B cell (primary cell): ENCODE measurements at regions not wholly inside any gene's neighbourhood (a gene's known extent, or its start where the extent isn't known, plus 50 kb on each side); places are given as distances from the start of the nearest gene placed in this dataset.
A peak's percentile ranks its signal among the peaks of the same experiment; 100 is the strongest.

Experiments used
- ATAC-seq: fragments of 200-7000 bp; cut with Tn5 transposase; one replicate; pipeline ENCODE4 v1.10.0; 2021; ENCODE audit warnings: low read depth, mild to moderate bottlenecking, moderate number of reproducible peaks, moderate library complexity
- CTCF ChIA-PET: fragments of 350-600 bp; sonication (Branson Sonifier 250); formaldehyde crosslinking; loops from one replicate; lab custom pipeline; 2021; ENCODE audit warnings: antibody characterized with exemption, inconsistent platforms; lab: Charles Lee
- POLR2A ChIA-PET: fragments of 350-600 bp; sonication (Branson Sonifier 250); formaldehyde crosslinking; loops from one replicate; lab custom pipeline; 2021; ENCODE audit warnings: antibody characterized with exemption; lab: Charles Lee
- DNase-seq: peaks from one replicate; pipeline ENCODE4 v3.0.0; 2013
- H2AFZ ChIP-seq: 2 replicates; pipeline ENCODE4 v1.6.1; 2012; ENCODE audit warnings: mild to moderate bottlenecking, low read depth, low read length; ENCODE audit not compliant: insufficient read depth, poor library complexity, severe bottlenecking
- H3K27ac ChIP-seq, 2 donors: 1 replicate in 1 of 2; 2 replicates in 1 of 2; pipeline ENCODE4 v1.5.1; 2012 to 2013; ENCODE audit warnings: low read length in 2 of 2, mild to moderate bottlenecking in 2 of 2, moderate library complexity in 1 of 2
- H3K27me3 ChIP-seq, 4 experiments: fragments of 200-600 bp in 1 of 4; sonication (generic) in 1 of 4; replicated peaks in 1 of 4; 1 replicate in 2 of 4; 2 replicates in 2 of 4; pipeline versions ENCODE4 v1.6.1 to v1.7.0; 2013 to 2016; ENCODE audit warnings: low read length in 3 of 4, mild to moderate bottlenecking in 2 of 4, mixed read lengths in 1 of 4, moderate library complexity in 1 of 4; ENCODE audit not compliant: insufficient read depth in 4 of 4, control insufficient read depth in 3 of 4; ENCODE audit errors: control extremely low read depth in 1 of 4
- H3K36me3 ChIP-seq, 2 experiments: replicated peaks in 1 of 2; 1 replicate in 1 of 2; 2 replicates in 1 of 2; pipeline versions ENCODE4 v1.6.1 to v1.7.1; 2013; ENCODE audit warnings: low read length in 1 of 2; ENCODE audit not compliant: insufficient read depth in 2 of 2, control insufficient read depth in 1 of 2; ENCODE audit errors: control extremely low read depth in 1 of 2, extremely low read depth in 1 of 2
- H3K4me1 ChIP-seq, 2 donors: fragments of 200-600 bp in 1 of 2; sonication (generic) in 1 of 2; 1 replicate in 1 of 2; 2 replicates in 1 of 2; pipeline versions ENCODE4 v1.5.1 to v1.6.1; 2013 to 2017; ENCODE audit warnings: low read length in 2 of 2; ENCODE audit not compliant: control insufficient read depth in 2 of 2, insufficient read depth in 2 of 2
- H3K4me2 ChIP-seq: replicated peaks from 2 replicates; pipeline ENCODE3; 2012; ENCODE audit warnings: mild to moderate bottlenecking, low read depth, low read length; ENCODE audit not compliant: poor library complexity, severe bottlenecking
- H3K4me3 ChIP-seq, 5 experiments: fragments of 200-600 bp in 1 of 5; sonication (generic) in 1 of 5; 1 replicate in 3 of 5; 2 replicates in 2 of 5; pipeline versions ENCODE4 v1.5.1 to v1.7.0; 2011 to 2016; ENCODE audit warnings: low read length in 4 of 5, mild to moderate bottlenecking in 4 of 5, low read depth in 2 of 5, control low read depth in 1 of 5, moderate library complexity in 1 of 5; ENCODE audit not compliant: insufficient read depth in 1 of 5; ENCODE audit errors: control extremely low read depth in 1 of 5, extremely low read depth in 1 of 5
- H3K79me2 ChIP-seq: fragments of 200-600 bp; sonication (generic); one replicate; pipeline ENCODE4 v1.6.0; 2016; ENCODE audit warnings: low read length; ENCODE audit not compliant: control insufficient read depth, insufficient read depth
- H3K9ac ChIP-seq: fragments of 200-600 bp; sonication (generic); 2 replicates; pipeline ENCODE4 v1.6.1; 2017; ENCODE audit warnings: mild to moderate bottlenecking, low read length, moderate library complexity
- H3K9me3 ChIP-seq, 3 donors: one replicate each; pipeline versions ENCODE4 v1.6.1 to v1.7.1; 2013; ENCODE audit warnings: low read length in 2 of 3; ENCODE audit not compliant: control insufficient read depth in 2 of 3, insufficient read depth in 1 of 3; ENCODE audit errors: control extremely low read depth in 1 of 3
- H4K20me1 ChIP-seq: 2 replicates; pipeline ENCODE4 v1.6.0; 2012; ENCODE audit warnings: mild to moderate bottlenecking, low read length; ENCODE audit not compliant: insufficient read depth, control insufficient read depth, poor library complexity, severe bottlenecking
- H3K27ac Mint-ChIP-seq: one replicate; pipeline ENCODE4 v1.8.0; 2021; ENCODE audit warnings: mixed read lengths
- H3K27me3 Mint-ChIP-seq: one replicate; pipeline ENCODE4 v1.8.0; 2021; ENCODE audit warnings: mixed read lengths
- H3K4me1 Mint-ChIP-seq: one replicate; pipeline ENCODE4 v1.8.0; 2021; ENCODE audit warnings: mixed read lengths
- H3K4me3 Mint-ChIP-seq: one replicate; pipeline ENCODE4 v1.8.0; 2021; ENCODE audit warnings: mixed read lengths
- H3K9me3 Mint-ChIP-seq: one replicate; pipeline ENCODE4 v1.8.0; 2022; ENCODE audit warnings: mixed read lengths; ENCODE audit not compliant: insufficient read depth
- EZH2 ChIP-seq: IDR thresholded peaks from 2 replicates; pipeline ENCODE4 v1.6.1; 2012; ENCODE audit warnings: borderline replicate concordance, low read depth, mild to moderate bottlenecking, moderate library complexity, low read length; ENCODE audit not compliant: insufficient read depth, poor library complexity, severe bottlenecking
- WGBS: methylation state at CpG from one replicate; pipeline ENCODE4 v1.1.5; 2013; ENCODE audit warnings: missing lambda C conversion rate; ENCODE audit not compliant: insufficient coverage; 5-methylcytosine and 5-hydroxymethylcytosine counted together
- intact Hi-C: fragments of 100-400 bp; cut with micrococcal nuclease; formaldehyde crosslinking; loops from one replicate; pipeline ENCODE4 v1.10.0; 2022
- TF ChIP-seq, protein P1 (sequence below): fragments of 200-600 bp; IDR thresholded peaks from one replicate; pipeline ENCODE4 v1.8.0; 2022; ENCODE audit warnings: antibody characterized with exemption, mild to moderate bottlenecking

DNA sequence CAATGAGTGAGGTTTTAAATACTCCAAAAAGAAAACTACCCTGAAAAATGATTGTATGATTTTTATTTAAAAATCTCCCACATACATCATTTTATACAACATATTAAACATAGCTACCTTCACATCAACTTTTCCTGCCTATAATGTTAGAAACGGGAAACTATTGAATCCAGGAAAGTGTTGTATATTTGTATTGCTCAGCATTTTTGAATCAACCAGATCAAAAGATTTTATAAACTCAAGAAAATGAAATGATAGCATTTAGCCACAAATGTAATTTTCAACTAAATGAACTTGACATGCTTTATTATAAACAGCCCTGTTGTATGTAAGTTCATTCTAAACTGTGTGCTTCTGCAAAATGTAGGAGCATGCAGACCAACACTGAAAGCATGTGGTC lies 124.6 kb upstream of the SLC10A2 start:
- Mint-ChIP-seq H3K4me1 (no peaks in the 10 kb centered on the region), H3K9me3 (no peaks in the 10 kb centered on the region), H3K4me3 (no peak overlapping the region), H3K27ac (no peak overlapping the region), H3K27me3 (peaks cover 5% of the 10 kb centered on the region)
- no peaks in the 10 kb centered on the region for H3K79me2 ChIP-seq
- H3K27me3 ChIP-seq = no peaks in the 10 kb centered on the region
- TF ChIP-seq, protein P1, sequence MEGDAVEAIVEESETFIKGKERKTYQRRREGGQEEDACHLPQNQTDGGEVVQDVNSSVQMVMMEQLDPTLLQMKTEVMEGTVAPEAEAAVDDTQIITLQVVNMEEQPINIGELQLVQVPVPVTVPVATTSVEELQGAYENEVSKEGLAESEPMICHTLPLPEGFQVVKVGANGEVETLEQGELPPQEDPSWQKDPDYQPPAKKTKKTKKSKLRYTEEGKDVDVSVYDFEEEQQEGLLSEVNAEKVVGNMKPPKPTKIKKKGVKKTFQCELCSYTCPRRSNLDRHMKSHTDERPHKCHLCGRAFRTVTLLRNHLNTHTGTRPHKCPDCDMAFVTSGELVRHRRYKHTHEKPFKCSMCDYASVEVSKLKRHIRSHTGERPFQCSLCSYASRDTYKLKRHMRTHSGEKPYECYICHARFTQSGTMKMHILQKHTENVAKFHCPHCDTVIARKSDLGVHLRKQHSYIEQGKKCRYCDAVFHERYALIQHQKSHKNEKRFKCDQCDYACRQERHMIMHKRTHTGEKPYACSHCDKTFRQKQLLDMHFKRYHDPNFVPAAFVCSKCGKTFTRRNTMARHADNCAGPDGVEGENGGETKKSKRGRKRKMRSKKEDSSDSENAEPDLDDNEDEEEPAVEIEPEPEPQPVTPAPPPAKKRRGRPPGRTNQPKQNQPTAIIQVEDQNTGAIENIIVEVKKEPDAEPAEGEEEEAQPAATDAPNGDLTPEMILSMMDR = no peak
- TF ChIP-seq EZH2 = no peak
- intact Hi-C loops = no loop called here
- H3K4me3 ChIP-seq = no peak overlapping the region
- no peak overlapping the region for H3K9ac ChIP-seq
- H3K4me1 ChIP-seq = no peaks in the 10 kb centered on the region
- no peak for ATAC-seq
- H3K9me3 ChIP-seq = no peaks in the 10 kb centered on the region
- no peak for DNase-seq
- CTCF ChIA-PET = no interaction called here
- H3K27ac ChIP-seq = no peak overlapping the region
- H2AFZ ChIP-seq = no peak overlapping the region
- no peaks in the 10 kb centered on the region for H3K36me3 ChIP-seq
- H4K20me1 ChIP-seq = no peaks in the 10 kb centered on the region
- no peak overlapping the region for H3K4me2 ChIP-seq
- POLR2A ChIA-PET = no interaction called here
- WGBS = no CpG with 5 or more reads among the region's 1 CpG

DNA sequence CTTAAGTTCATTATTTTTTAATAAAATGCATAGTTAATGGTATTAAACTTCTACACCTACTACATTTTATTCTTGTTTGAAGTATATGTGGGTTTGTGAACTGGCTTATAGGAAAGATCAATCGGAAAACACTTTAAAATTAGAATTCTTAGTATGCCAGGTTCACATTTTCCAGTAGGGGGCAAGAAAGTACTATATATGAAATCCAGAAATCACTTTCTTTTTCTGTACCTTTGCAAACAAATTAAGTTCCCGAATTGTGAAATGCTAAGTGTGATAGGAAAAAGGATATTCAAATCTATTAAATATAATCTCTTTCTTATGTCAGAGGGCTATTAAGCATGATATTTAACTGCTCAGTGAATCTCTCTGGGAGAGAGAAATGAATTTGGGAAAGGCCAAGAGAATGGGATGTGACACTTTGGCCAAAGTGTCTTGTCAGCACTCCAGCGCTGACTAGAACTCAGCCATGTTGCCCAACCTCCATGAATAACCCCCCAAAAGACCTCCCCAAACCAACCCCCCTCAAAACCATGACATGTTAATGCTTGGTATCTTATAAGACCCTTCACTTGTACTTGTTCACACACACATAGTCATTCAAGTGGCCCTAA lies 122.6 kb upstream of the SLC10A2 start:
- Histone ChIP-seq H3K36me3 (no peaks in the 10 kb centered on the region), H3K4me2 (no peak overlapping the region), H3K27me3 (no peaks in the 10 kb centered on the region), H2AFZ (peak overlapping the region; percentile 25), H3K27ac (no peak overlapping the region), H3K4me1 (no peaks in the 10 kb centered on the region), H3K4me3 (no peak overlapping the region), H4K20me1 (no peaks in the 10 kb centered on the region), H3K9ac (no peak overlapping the region), H3K9me3 (no peaks in the 10 kb centered on the region), H3K79me2 (no peaks in the 10 kb centered on the region)
- TF ChIP-seq, protein P1 = peak; percentile 13
- TF ChIP-seq EZH2 = no peak
- ChIA-PET POLR2A (no interaction called here), CTCF (no interaction called here)
- H3K27me3 Mint-ChIP-seq = peaks cover 5% of the 10 kb centered on the region
- intact Hi-C loops = no loop called here
- no peaks in the 10 kb centered on the region for H3K9me3 Mint-ChIP-seq
- DNase-seq (peak; percentile 8), ATAC-seq (no peak)
- no peak overlapping the region for H3K27ac Mint-ChIP-seq
- no peak overlapping the region for H3K4me3 Mint-ChIP-seq
- WGBS = no CpG with 5 or more reads among the region's 3 CpGs
- H3K4me1 Mint-ChIP-seq = no peaks in the 10 kb centered on the region
